COLO668 (cell line): ENCODE measurements at regions not wholly inside any gene's neighbourhood (a gene's known extent, or its start where the extent isn't known, plus 50 kb on each side); places are given as distances from the start of the nearest gene placed in this dataset.
A peak's percentile ranks its signal among the peaks of the same experiment; 100 is the strongest.
"Not testable (repeated sequence)": the region's sequence is repeated elsewhere in the genome, so short reads cannot be mapped to it uniquely, and the experiment has no call there.

ENCODE experiments used
- DNase-seq: peaks from one replicate; lab custom pipeline; 2025; ENCODE audit not compliant: unreplicated experiment; lab: John Stamatoyannopoulos, UW

- no peak for DNase-seq
These were observed 230.1 kb upstream of the TENM4 start for GRCh38 chr11:79670882-79671281.

DNA sequence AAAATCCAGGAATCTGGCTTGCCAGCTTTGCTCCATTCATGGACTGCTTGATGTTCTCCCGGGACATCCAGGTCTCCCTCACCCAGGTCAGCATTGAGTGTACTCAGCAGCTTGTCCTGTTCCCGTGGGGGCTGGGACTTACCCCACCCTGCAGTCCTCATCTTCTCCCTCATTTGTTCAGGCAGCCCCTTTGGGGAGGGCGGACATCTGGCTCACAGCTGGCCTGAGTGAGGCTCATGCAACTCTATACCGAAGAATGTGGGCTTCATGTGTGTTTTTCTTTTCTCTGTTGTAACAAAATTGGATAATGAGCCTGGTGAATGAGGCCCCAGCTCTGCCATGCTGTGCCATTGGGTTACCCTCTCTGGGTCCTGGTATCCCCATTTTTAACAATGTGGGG, 227.7 kb upstream of the TENM4 start:
- DNase-seq = no peak

DNA sequence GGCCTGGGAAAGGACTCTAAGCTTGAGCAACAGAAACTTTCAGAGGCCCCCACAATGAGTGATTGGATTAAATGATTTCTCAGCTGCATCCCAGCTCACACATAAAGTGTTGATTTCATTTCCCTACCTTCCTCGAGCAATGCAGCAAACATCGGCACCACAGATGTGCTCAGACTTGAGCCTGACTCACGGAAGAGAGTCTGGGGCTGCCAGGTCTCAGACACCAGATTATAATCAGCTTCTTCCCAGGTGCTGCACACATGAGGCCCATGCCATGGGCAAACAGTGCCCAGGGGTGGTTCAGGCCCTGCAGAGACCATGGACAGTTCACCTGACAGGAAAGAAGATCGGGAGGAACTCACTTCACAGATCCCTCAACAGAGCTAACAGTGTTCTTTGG, 226.6 kb upstream of the TENM4 start:
- no peak for DNase-seq

GRCh38 chr11:79663017-79663416, 222.2 kb upstream of the TENM4 start:
- DNase-seq = peak; percentile 65

- DNase-seq = no peak
These were observed 220.5 kb upstream of the TENM4 start for GRCh38 chr11:79661373-79661772.

GRCh38 chr11:79648766-79649520, 208.1 kb upstream of the TENM4 start:
- no peak for DNase-seq

DNA sequence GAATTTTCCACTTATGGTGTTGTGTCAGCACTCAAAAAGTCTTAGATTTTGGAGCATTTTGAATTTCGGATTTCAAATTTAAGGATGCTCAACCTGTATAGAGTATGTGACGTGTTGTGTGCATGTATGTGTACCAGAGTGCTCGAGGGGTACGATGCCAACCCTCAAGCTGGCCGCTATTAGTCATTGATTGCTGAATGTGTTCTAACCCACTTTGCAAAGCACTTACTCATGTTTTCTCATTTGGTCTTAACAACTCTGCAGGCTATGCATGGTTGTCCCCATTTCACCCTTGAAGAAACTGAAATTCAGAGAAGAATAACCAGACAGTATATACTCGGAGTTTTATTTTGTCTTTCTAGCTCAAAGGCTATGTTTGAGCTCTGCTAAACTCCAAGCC, 196.4 kb upstream of the TENM4 start:
- no peak for DNase-seq

- no peak for DNase-seq
These were observed 194.1 kb upstream of the TENM4 start for GRCh38 chr11:79634905-79635304.

- DNase-seq = no peak
These were observed 186.5 kb upstream of the TENM4 start for GRCh38 chr11:79627281-79627680.

DNA sequence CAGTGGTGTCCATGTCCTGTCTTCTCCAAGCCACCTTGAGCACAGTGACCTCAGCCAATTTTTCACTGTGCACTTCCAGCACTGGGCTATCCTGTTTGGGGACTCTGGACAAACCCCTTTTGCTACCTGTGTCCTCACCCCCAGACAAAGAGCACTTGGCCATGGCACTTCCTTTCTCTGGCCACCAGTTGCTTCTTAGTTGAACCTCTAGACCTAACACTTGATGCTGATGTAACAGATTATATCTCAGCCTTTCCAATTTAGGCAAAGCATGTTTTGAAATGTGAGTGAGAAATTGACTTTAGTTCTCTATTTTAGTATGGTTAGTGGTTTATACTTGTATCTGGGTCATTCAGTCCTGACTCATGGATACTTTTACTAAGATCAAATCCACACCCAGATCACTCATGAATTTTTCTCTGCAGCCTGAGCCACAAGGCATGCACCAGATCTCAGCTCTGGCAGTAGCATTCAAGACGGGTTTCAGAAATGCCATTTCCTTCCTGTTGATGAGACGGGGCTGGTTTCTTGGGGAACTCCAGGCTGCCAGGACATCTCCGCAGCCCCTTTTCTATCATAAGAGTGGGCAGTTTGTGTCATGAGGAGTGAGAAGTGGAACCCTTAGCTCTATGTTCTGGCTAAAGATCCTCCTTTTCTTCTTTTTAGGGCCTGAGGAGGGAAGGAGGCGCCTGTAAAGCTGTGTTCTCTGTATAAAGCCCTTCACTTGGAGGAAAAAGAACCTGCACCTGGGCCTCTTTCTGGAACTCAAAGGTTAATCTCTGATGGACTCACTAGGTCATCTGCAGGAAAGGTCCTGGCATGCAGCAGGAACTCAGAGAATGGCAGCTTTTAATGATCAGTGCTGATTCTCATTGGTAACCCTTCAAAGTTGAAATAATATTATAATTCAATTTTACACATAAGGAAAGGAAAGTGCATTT, 185.6 kb upstream of the TENM4 start:
- DNase-seq = no peak

GRCh38 chr11:79623375-79623774, 182.5 kb upstream of the TENM4 start:
- DNase-seq = no peak

- no peak for DNase-seq
These were observed 176.7 kb upstream of the TENM4 start for GRCh38 chr11:79617561-79617960.

- DNase-seq = no peak
These were observed 175.6 kb upstream of the TENM4 start for GRCh38 chr11:79616392-79616851.

- DNase-seq = no peak
These were observed 174.6 kb upstream of the TENM4 start for GRCh38 chr11:79615425-79615824.

- no peak for DNase-seq
These were observed 169.8 kb upstream of the TENM4 start for GRCh38 chr11:79610678-79611077.

DNA sequence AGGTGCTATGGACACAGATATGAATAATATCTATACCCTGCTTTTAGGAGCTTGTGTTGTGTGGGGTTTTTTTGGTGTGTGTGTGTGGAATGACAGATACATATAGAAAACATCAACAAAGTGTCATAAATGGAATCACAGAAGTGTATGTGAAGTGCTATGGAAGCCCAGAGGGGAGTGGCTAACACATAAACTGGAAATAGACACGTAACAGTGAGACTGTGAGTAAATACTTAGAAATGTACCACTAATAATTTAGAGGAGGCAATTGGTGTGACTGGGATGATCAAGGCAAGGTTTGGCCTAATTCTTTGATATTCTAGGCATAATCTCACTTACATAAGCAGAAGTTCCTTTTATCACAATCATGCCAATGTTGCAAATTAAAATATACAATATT, 169.3 kb upstream of the TENM4 start:
- no peak for DNase-seq

DNA sequence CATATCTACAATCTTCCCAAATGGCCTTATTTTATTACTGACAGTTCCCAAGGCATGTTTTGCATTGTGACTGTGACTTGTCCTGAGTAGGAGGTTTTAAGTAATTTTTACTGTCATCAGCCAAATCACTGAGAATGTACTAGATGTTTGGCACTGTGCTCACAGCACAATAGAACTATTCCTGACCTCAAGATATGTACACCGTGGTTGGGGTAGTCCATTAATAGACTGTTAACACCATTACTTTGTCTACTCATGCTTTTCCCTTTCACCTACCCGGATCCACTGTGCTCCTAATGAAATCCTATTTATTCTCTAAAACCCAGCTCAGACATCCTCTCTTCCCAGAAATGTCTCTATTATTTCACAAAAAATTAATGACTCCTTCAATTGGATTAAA, 168.7 kb upstream of the TENM4 start:
- no peak for DNase-seq

DNA sequence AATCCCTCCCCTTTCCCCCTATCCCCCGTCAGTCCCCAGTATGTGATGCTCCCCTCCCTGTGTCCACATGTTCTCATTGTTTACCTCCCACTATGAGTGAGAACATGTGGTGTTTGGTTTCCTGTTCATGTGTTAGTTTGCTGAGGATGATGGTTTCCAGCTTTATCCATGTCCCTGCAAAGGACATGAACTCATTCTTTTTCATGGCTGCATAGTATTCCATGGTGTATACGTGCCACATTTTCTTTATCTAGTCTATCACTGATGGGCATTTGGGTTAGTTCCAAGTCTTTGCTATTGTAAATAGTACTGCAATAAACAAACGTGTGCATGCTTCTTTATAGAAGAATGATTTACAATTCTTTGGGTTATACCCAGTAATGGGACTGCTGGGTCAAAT, 165.6 kb upstream of the TENM4 start:
- DNase-seq = not testable (repeated sequence)

DNA sequence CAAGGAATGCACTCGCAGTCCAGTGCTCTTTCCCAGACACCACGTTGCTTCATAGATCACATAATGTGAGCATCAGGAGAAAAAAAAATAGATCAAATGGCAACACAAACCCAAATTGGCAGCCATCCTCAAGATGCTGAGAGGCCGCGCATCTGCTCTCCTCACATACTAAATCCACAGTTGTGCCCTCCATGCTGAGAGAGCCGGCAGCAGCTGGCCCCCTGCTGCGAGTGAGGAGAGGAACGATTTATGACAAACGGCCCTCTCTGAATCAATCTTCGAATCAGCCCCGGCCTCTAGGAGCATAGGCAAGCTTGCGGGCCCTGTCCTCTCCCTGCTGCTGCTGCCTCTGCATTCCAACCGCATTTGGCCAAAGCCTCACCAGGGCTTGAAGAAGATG, 159.9 kb upstream of the TENM4 start:
- no peak for DNase-seq

GRCh38 chr11:79594834-79595233, 154.0 kb upstream of the TENM4 start:
- no peak for DNase-seq

DNA sequence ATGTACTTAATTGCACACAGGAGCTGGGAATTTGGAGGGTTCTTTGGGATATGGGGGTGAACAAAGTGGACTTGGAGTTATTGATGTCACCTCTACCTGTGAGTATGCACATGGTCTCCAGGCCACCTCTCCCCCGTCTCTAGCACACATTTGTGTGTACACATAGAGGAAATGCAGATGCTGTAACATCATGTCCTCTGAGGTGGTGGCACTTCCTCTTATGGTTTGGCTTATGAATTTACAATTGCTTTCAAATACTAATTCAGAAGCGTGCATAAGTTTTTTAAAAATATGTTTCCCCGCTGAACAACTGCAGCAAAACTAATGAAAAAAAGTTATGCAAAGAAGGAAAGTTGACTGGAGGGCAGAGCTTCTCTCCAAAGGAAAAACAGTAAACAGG, 152.0 kb upstream of the TENM4 start:
- no peak for DNase-seq

GRCh38 chr11:79592406-79592805, 151.6 kb upstream of the TENM4 start:
- DNase-seq = no peak
